ENCODE measurements at regions not wholly inside any gene's neighbourhood (a gene's known extent, or its start where the extent isn't known, plus 50 kb on each side); places are given as distances from the start of the nearest gene placed in this dataset.
"Not testable (repeated sequence)": the region's sequence is repeated elsewhere in the genome, so short reads cannot be mapped to it uniquely, and the experiment has no call there.

GRCh38 chr3:132987396-132987795 is 50.8 kb upstream of the TMEM108 start:
- DNase-seq, result no peak

GRCh38 chr3:132984181-132984580 is 54.0 kb upstream of the TMEM108 start:
- DNase-seq, result no peak

GRCh38 chr3:132983143-132983770 is 54.9 kb upstream of the TMEM108 start:
- no peak for DNase-seq

- no peak for DNase-seq
Measured at GRCh38 chr3:132981719-132982118, 56.5 kb upstream of the TMEM108 start.

GRCh38 chr3:132980102-132980501 is 58.1 kb upstream of the TMEM108 start:
- DNase-seq, result no peak

- no peak for DNase-seq
Measured at GRCh38 chr3:132979606-132980005, 58.6 kb upstream of the TMEM108 start.

GRCh38 chr3:132978946-132979345 is 59.2 kb upstream of the TMEM108 start:
- DNase-seq, result not testable (repeated sequence)

GRCh38 chr3:132978464-132978863 is 59.7 kb upstream of the TMEM108 start:
- no peak for DNase-seq

- no peak for DNase-seq
Measured at GRCh38 chr3:132974097-132974496, 64.1 kb upstream of the TMEM108 start.

- no peak for DNase-seq
Measured at GRCh38 chr3:132973441-132973840, 64.8 kb upstream of the TMEM108 start.

GRCh38 chr3:132972333-132972732 is 65.9 kb upstream of the TMEM108 start:
- peak; percentile 53 for DNase-seq

- no peak for DNase-seq
Measured at GRCh38 chr3:132966374-132966773, 71.8 kb upstream of the TMEM108 start.

GRCh38 chr3:132964266-132964665 is 73.9 kb upstream of the TMEM108 start:
- no peak for DNase-seq

GRCh38 chr3:132963786-132964185 is 74.4 kb upstream of the TMEM108 start:
- DNase-seq, result no peak

- DNase-seq, result no peak
Measured at GRCh38 chr3:132961991-132962390, 76.2 kb upstream of the TMEM108 start.

- DNase-seq, result no peak
Measured at GRCh38 chr3:132953683-132954082, 84.5 kb upstream of the TMEM108 start.

GRCh38 chr3:132927896-132928295 is 110.3 kb upstream of the TMEM108 start:
- DNase-seq, result no peak

GRCh38 chr3:132926098-132926497 is 112.1 kb upstream of the TMEM108 start:
- DNase-seq, result no peak

GRCh38 chr3:132925256-132925930 is 112.8 kb upstream of the TMEM108 start:
- DNase-seq, result no peak

- peak; percentile 11 for DNase-seq
Measured at GRCh38 chr3:132916096-132916495, 122.1 kb upstream of the TMEM108 start.

GRCh38 chr3:132912416-132912753 is 125.8 kb upstream of the TMEM108 start:
- DNase-seq, result no peak

- peak; percentile 43 for DNase-seq
Measured at GRCh38 chr3:132911741-132912415, 126.3 kb upstream of the TMEM108 start.

GRCh38 chr3:132907293-132907692 is 130.9 kb upstream of the TMEM108 start:
- no peak for DNase-seq

- DNase-seq, result no peak
Measured at GRCh38 chr3:132900481-132900880, 137.7 kb upstream of the TMEM108 start.
